ENCODE measurements at regions not wholly inside any gene's neighbourhood (a gene's known extent, or its start where the extent isn't known, plus 50 kb on each side); places are given as distances from the start of the nearest gene placed in this dataset.

- no peak for DNase-seq (ENCODE audit: low read depth in 2 of 2)
Measured at GRCh38 chr2:226652983-226653765, 146.4 kb downstream of the IRS1 start.

- no peak for DNase-seq (ENCODE audit: low read depth in 2 of 2)
Measured at GRCh38 chr2:226652369-226652768, 147.3 kb downstream of the IRS1 start.

DNA sequence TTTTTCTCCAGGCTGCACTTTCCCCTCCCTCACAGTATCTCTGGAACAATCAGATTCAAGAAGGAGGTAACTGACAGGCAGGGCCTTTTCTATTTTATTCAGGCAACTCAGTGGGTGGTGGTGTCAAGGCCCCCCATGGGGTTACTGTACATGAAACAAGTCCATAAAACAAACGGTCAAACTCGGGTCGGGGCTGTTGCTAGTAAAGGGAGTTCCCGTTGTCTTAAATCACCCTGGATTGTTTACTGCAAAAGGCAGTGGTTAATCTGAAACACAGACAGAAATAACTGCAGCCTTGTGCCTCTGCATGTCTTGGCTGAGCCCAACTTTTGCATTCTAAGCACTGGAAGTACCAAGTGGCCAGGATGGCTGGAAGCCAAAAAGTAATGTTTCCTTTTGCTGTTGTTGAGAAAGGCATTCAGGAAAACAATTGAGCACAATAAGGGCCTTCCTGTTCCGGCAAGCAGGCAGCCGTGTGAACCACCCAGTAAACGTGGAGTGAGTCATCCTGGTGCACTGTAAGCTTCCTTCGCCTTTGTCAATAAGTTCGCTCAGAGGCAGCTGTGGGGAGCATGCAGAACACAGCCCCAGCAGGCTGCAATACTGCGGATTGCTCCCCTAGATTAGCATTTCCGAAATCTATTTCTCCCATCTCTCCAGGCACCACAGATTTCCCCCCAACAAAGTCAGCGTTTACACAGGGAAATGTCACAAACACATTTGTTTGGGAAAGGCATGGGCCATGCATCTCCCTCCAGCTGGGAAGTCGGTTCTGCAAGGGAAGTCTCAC lies 149.6 kb downstream of the IRS1 start:
- DNase-seq (ENCODE audit: low read depth in 2 of 2) = peak in 1 of 2 donors; percentile 6

DNA sequence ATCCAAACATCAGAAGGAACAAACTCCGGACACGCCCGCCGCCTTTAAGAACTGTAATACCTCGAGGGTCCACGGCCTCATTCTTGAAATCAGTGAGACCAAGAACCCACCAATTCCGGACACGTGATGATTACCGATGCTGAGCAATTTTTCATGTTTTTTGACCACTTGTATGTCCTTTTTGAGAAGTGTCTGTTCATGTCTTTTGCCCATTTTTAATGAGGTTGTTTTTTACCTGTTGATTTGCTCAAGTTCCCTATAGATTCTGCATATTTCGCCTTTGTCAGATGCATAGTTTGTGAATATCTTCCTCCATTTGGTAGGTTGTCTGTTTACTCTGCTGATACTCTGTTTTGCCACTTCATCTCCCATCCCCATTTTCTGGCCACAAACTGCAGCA lies 150.4 kb downstream of the IRS1 start:
- DNase-seq (ENCODE audit: low read depth in 2 of 2) = no peak

DNA sequence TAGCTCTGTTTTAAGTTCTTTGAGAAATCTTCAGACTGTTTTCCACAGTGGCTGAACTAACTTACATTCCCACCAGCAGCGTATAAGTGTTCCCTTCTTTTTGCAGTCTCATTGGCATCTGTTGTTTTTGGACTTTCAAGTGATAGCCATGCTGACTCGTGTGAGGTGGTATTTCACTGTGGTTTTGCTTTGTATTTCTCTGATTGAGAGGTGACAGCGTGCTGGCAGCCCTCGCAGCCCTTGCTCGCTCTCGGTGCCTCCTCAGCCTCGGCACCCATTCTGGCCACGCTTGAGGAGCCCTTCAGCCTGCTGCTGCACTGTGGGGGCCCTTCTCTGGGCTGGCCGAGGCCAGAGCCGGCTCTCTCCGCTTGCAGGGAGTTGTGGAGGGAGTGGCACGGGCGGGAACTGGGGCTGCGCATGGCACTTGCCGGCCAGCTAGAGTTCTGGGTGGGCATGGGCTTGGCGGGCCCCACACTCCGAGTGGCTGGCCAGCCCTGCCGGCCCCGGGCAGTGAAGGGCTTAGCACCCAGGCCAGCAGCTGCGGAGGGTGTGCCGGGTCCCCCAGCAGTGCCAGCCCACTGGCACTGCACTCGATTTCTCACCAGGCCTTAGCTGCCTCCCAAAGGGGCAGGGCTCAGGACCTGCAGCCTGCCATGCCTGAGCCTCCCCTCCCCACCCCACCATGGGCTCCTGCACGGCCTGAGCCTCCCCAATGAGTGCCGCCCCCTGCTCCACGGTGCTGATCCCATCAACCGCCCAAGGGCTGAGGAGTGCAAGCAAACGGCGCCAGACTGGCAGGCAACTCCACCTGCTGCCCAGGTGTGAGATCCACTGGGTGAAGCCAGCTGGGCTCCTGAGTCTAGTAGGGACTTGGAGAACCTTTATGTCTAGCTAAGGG lies 151.8 kb downstream of the IRS1 start:
- DNase-seq (ENCODE audit: low read depth in 2 of 2) = no peak

- DNase-seq (ENCODE audit: low read depth in 2 of 2) = no peak
Measured at GRCh38 chr2:226644399-226644865, 155.2 kb downstream of the IRS1 start.

- no peak for DNase-seq (ENCODE audit: low read depth in 2 of 2)
Measured at GRCh38 chr2:226643946-226644282, 155.7 kb downstream of the IRS1 start.

DNA sequence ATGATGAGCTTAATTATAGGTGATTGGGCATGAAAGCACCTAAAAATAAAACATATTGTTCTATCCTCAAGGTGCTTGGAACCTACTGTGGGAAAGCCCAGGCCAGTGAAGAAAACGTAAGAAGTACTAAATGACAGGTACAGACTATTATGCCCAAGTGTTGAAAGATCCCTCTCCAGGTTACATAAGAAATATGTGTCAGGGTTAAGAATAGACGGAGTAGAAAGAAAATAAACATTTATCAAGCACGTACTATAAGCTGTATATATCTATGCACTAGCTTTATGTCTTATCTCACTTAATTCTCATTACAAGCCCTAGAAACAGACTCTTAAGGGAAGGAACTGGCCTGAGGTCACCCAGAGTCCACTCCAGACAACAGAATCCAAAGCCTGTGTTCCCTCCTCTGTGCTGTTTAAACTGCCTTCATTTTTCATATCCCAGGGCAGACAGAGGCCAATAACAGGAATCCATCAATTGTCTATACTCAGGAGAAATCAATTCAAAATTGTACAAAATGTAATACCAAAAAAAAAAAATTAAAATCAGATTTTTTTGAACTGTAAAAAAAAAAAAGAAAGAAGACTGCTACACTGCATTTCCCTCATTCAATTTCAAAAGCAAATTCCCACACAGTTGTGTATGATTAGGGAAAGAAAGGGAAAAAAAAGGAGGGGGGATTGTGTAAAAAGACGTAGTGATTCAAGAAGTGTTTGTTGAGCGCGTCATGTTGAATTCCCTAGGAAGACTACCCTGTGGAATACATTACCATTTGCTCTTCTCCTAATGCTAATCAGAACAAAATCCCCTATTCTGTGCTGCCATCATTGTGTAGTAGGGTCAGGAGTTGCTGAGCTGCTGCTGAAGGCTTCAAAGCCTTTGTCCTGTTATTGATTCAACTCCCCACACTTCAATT lies 156.3 kb downstream of the IRS1 start:
- no peak for DNase-seq (ENCODE audit: low read depth in 2 of 2)

- DNase-seq (ENCODE audit: low read depth in 2 of 2) = no peak
Measured at GRCh38 chr2:226641008-226641407, 158.6 kb downstream of the IRS1 start.

GRCh38 chr2:226640501-226640900 lies 159.1 kb downstream of the IRS1 start:
- DNase-seq (ENCODE audit: low read depth in 2 of 2) = no peak

- DNase-seq (ENCODE audit: low read depth in 2 of 2) = no peak
Measured at GRCh38 chr2:226639550-226639949, 160.1 kb downstream of the IRS1 start.

- no peak for DNase-seq (ENCODE audit: low read depth in 2 of 2)
Measured at GRCh38 chr2:226638576-226638975, 161.0 kb downstream of the IRS1 start.

- no peak for DNase-seq (ENCODE audit: low read depth in 2 of 2)
Measured at GRCh38 chr2:226637383-226637782, 162.2 kb downstream of the IRS1 start.

DNA sequence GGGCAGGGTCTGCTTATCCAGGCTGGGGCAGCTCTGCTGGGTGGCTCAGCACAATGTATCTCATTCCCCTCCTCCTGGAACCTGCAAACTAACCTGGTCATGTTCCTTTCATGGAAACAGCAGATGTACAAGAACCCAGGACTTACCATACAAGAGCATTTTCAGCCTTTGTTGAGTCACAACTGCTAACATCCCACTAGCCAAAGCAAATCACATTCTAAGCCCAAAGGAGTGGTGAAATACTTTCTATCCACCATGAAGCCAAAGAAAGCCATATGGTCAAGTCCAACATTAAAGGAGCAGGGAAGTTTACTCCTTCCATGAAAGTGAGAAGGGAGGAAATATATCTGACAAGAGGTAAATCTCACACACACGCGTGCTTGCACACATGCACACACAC lies 163.0 kb downstream of the IRS1 start:
- DNase-seq (ENCODE audit: low read depth in 2 of 2) = no peak

- no peak for DNase-seq (ENCODE audit: low read depth in 2 of 2)
Measured at GRCh38 chr2:226634943-226635604, 164.5 kb downstream of the IRS1 start.

DNA sequence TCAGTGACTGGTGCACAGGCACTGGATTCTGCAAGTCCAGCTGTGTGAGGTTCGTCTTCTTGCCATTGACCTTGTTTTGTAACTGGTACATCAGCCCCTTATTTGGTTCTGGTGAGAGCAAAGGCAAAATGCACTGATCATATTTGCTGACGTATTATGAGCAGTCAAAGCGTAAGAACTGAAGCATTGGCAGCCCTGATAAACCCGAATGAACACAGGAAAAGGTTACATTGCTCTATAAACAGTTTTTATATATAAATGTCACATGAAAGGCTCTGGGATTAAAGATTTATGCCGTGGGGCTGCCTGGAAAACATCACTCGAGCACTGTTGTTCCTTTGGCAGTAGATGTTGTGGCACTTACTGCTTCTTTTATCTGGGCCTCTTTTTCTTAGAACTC lies 167.9 kb downstream of the IRS1 start:
- DNase-seq (ENCODE audit: low read depth in 2 of 2) = no peak

- DNase-seq (ENCODE audit: low read depth in 2 of 2) = no peak
Measured at GRCh38 chr2:226631187-226631586, 168.4 kb downstream of the IRS1 start.

GRCh38 chr2:226625946-226626345 lies 173.7 kb downstream of the IRS1 start:
- no peak for DNase-seq (ENCODE audit: low read depth in 2 of 2)

GRCh38 chr2:226623587-226624368 lies 175.8 kb downstream of the IRS1 start:
- DNase-seq (ENCODE audit: low read depth in 2 of 2) = no peak

DNA sequence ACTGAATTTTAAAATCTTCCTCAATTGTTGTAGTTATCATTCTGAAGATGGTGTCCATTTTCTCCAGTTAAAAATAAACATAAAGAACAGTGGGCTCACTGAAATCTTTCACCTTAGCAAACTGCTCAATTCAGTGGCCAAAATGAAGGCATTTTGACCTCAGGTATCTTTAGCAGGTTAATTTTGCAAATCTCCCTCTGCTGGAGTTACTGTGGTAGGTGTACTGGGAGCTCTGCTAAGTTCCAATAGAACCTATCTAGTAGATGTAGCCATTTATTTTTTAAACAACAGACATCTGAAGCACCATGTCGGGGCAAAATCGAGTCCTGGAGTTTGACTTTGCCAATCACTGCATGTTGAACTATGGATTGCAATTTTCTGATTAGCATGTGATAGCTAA lies 177.1 kb downstream of the IRS1 start:
- DNase-seq (ENCODE audit: low read depth in 2 of 2) = no peak
